Left renal cortex interstitium (tissue), 4 donors: ENCODE measurements at regions not wholly inside any gene's neighbourhood (a gene's known extent, or its start where the extent isn't known, plus 50 kb on each side); places are given as distances from the start of the nearest gene placed in this dataset.

Experiments used
- DNase-seq, 4 donors: peaks; one replicate each; pipeline ENCODE4 v3.0.0-alpha.2; 2013; ENCODE audit warnings: low read depth in 4 of 4, low spot score in 2 of 4, missing footprints in 1 of 4

DNA sequence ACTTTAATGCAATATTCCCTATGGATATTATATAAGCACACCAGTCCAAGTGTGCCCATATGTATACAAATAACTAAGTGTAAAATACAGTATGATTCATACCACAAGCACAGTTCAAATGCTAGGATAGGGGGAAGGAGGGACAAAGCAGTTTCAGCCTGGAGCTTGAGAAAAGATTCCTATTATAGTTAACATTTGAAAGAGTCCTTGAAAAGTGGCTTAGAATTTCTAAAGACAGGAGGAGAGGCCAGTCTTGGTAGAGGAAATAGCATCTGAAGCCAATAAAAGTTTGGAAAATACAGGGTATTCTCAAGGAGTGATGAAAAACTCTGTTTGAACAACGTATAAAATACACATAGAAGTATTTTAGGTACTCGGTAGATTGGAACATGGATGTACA is 173.4 kb upstream of the CWC22 start:
- no peak for DNase-seq

DNA sequence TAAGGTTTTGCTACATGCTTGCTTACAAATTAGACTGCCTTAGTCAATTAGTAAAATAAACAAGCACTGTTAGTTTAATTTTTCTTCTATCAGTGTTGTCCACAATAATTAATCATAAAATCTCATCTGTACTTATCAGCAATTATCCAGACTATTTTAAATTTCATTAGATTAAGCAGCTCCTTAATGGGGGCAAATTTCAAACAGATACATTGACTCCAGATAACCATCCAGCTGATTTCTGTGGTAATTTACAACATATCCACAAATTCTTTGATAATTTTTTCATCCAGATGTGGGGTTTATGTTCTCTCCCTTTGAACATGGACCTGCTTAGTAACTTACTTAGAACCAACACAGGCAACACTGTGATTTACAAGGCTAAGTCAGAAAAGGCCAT is 170.4 kb upstream of the CWC22 start:
- DNase-seq, result no peak

DNA sequence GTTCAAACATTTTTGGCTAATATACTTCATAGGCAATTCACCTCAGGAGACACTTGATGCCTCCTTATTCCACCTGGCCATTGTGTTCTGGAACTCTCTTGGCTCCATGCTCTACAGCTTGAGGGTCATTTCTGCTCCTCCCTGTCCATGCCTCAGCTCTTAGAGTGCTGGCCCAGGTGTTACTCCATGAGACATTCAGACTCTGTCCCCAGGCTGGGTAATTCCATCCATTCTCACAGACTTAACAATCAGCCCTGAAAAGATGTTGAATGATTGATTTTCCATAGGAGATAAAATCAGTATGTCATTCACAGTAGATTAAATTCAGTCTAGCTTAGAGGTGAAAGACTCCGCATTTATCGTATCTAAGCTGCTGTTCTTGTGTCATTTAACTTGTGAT is 168.6 kb upstream of the CWC22 start:
- DNase-seq, result no peak

DNA sequence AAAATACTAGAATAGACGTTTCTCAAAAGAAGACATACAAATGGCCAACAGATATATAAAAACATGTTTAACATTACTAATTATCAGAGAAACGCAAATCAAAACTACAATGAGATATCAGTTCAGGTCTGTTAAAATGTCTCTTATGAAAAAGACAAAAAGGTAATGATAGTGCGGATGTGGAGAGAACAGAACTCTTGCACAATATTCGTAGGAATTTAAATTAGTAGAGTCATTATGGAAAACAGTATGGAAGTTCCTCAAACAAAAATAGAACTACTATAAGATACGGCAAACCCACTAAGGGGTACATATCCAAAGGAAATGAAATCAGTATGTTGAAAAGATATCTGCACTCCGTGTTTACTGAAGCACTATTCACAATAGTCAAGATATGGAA is 167.5 kb upstream of the CWC22 start:
- DNase-seq, result no peak

DNA sequence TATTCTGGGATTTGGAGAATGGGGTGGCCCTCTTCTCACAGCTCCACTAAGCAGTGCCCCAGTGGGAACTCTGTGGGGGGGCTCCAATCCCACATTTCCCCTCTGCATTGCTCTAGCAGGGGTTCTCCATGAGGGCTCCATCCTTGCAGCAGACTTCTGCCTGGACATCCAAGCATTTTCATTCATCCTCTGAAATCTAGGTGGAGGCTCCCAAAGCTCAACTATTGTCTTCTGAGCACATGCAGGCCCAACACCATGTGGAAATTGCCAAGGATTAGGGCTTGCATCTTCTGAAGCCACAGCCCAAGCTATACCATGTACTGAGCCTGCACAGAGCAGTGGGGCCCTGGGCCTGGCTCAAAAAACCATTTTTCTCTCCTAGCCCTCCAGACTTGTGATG is 162.4 kb upstream of the CWC22 start:
- no peak for DNase-seq

DNA sequence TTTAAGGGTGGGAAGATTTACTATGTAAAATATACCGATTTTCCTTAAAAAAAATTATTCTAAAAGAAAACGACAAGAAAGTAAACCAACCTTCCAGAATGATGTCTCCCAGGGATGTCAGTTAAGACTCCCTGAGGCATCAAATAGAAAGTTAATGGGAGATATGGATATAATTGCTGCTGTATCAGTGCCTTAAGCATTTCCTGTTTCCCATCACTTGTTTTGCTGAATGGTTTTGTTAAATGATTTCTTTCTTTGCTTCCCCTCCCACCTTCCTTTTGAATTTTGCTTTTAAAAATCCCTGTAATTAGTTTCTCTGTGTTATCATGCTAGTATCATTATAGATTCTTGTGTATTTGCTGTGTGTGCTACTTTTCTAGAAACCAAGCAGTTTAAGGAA is 154.3 kb upstream of the CWC22 start:
- DNase-seq, result no peak

DNA sequence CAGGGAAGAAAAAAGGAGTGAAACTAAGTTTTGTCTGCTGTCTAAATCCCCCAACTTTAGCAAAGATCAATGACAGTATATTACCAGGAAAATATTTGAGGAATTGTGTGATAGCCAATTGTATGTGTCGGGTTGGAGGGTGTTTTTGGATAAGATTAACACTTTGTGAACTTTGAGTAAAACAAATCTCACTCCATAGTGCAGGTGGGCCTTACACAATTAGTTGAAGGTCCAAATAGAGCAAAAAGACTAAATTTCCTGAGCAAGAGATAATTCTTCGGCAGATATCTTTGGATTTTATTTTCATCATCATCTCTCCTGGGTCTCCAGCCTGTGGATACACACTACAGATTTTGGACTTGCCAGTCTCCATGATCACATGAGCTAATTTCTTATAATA is 152.8 kb upstream of the CWC22 start:
- DNase-seq, result no peak

DNA sequence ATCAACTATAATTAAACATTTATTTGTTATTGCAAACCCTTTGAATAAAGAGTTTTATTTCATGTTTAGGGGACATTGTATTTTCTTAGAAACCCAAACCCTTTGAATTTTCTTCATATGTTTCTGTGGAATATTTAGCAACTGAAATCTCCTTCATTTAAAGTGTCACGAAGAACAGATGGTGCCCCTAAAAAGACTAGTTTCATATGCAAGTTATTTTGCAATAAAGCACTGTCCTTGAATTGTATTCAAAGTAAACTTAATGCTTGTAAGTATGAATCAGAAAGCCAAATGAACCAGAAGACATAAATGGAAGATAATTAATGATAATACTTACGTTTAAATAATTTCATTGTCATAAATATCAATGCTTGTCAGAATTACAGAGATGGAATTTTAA is 151.9 kb upstream of the CWC22 start:
- DNase-seq, result no peak

DNA sequence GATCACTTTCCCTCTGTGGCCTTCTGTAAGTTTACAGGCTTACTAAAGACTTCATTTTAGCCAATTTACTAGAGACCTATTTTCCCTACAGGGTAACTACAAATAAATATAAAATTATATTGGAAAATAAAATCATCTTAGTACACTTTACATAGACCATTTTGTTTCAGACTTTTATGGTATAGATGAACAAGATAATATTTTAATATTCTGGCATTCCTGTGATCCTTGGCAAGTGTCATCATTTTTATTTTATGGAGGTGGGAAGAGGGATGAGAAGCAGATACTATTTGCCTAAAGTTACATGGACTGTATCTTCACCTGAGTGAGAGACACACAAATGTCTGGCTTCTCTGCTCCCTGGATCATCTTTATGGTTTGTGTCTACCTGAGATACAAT is 149.6 kb upstream of the CWC22 start:
- no peak for DNase-seq

DNA sequence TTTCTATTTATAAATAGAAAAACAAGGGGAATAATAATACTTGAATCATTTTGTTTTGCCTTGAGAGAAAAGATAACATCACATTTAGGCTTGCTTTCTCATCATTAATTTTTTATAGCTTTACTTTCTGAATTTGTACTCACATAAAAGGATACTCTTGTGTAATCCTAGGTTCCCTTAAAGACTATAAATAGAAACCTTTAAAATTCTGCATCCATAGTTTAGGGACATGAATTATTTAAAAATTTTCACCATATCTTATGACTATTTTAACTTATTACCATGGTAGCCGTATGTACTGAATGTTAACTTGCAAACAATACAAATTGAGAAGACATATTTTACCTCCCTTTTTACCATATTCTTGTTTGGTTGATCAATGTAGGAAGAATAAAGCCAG is 143.5 kb upstream of the CWC22 start:
- no peak for DNase-seq

DNA sequence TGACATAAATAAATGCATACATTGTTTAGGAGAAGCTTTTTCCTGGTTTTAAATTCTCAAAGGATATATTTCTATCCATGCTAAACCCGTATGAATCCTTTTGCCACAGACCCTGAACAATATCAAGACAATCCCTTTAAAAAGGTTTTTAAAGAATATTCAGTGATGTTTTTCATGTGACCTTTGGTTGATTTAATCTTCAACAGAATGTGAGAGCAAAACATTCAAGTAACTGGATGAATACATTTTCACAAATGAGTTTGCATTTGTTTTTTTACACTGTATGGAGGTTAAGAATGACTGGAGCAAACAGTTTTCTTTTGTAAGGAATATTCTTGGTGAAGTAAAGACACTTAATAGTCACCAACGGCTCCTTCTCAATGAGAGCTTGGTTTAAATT is 139.4 kb upstream of the CWC22 start:
- DNase-seq, result no peak

DNA sequence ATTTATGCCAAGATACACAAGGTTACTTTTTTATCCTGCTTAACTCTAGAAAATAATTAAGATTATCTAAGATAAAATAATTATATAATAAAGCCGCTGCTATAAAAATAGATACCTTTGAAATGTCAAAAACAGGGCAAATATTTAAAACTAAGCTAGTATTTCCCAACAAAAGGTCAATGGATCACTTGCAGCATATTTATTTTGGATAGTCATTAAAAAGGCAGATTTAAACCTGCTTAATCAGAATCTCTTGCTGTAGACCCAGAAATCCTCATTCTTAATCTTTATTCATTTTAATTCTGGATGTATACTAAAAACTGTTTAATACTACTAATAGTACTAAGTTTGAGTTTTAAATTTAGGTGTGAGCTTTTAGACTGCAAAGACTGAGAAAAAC is 139.0 kb upstream of the CWC22 start:
- DNase-seq, result no peak

DNA sequence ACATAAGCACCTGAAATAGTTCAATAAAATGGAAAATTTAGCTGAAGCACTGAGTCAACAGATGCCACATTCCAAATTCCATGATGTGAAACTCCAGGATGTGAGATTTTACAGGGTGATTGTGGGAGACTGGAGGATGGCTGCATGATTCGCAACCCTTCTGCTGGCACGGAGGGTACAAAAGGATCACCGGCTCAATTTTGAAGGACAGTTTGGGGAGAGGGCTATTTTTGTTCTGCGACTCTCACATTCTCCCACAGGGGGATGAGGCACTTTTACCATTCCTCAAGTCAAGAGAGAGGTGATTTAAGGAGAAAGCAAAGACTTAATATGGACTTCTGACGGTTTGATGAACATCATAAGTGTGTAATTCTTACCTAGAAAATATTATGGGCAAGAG is 138.1 kb upstream of the CWC22 start:
- DNase-seq, result no peak

DNA sequence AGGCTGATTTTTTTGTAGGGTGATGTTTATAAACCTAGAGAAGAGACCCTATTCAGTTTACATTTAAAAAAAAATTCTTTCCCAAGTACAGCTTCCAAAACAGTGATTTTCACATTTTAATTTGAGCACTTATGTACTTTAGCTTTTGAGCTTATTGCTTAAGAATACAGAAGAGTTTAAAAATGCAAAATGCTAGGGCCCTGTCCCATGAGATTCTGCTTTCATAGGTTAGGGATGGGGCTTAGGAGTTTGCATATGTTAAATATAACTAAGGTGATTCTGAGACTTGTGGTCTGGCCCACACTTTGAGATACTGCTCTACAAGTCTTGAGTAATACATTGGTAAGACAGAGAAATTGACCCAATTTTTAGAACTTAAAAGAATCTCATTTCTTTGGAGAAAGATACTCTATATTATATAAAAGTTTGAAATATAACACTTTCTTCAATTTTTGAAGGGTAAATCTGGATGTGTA is 137.3 kb upstream of the CWC22 start:
- no peak for DNase-seq

DNA sequence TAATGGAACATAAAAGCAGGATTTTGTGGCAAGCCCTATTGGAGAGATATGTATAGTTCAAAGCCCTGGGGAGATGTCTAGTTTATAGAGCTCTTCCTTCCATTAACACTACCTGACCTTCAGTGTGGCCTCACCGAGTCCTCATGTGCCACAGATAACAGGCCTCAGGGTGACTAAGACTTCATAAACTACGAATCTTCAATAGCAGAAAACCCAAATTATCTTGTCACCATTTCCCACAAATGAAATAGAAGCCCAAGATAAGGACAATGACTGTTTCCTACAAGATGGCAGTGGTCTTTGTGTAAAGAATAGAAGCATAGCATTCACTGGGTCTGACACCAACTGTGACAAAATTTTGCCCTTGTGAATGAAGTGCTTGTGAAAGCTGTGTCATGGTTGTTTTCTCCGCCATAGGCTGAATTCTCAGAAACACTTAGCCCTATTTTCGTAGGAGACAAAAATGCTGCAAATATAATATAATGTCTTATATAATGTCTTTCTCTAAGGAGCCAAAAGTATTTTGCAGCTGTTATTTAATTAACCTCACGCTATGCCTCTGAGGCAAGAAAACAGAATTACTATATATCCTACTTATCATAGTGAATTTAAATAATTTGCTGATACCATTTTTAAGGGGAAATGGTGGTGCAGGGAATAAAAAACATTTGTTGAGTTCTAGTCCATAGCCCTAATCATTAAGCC is 136.7 kb upstream of the CWC22 start:
- no peak for DNase-seq

DNA sequence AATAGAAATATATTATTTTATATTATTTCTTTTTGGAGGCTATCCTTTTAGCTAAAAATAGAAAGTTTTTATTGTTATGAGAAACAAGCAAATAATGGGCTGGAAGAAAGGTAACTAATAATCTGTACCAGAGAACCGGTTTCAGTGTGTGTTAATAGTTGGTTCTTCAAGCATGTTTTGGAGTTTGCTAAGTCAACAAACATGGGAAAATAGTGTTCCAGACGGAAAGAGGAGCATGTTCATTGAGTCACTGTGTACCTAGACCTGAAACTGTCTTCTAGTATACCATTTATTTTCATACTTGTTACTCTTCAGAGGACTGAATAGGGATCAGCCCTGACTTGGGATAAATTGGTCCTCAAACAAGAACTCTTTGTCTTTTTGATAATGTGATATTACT is 134.5 kb upstream of the CWC22 start:
- DNase-seq, result no peak

DNA sequence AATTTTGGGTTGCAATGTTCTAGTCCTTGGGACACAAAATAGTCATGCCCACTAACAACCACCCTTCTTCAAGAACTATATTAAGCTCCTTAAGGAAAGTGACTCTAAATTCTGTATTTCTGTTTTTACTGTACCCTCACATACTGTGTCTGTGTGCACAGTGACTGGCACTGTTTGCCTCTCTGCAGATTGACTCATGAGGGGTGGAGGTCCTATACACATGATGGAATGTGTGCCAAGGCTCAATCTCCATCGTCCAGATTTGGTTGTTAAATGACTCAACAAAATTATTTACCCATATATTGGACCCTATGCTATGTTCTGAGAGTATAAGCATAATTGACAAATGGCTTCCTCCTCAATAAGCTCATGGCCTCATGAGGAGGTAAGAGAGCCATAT is 126.6 kb upstream of the CWC22 start:
- no peak for DNase-seq

DNA sequence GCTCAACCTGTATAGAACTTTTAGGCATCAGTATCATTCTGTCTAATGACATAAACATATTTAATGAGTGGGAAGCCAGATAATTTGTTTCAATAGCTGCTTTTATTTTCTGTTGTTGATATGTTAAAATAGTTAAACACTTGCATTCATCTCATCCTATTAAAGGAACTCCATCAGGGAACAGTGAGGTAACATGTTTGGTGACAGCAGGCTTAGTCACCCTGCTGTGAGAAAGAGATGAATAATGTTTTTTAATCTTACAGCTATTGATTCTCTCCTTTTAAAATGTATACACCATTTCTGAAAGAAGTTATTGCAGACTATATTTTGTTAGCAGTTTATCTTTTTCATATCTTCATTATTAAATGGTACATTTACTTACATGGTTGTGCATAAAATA is 123.3 kb upstream of the CWC22 start:
- DNase-seq, result no peak

DNA sequence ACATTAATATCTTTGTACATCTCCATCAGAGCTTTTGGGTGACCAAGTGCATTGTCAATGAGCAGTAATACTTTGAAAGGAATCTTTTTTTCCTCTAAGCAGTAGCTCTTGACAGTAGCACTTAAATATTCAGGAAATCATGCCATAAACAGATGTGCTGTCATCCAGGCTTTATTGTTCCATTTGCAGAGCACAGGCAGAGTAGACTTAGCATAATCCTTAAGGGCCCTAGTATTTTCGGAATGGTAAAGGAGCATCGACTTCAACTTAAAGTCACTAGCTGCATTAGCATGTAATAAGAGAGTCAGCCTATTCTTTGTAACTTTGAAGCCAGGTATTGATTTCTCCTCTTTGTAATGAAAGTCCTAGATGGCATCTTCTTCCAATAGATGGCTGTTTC is 121.8 kb upstream of the CWC22 start:
- no peak for DNase-seq

DNA sequence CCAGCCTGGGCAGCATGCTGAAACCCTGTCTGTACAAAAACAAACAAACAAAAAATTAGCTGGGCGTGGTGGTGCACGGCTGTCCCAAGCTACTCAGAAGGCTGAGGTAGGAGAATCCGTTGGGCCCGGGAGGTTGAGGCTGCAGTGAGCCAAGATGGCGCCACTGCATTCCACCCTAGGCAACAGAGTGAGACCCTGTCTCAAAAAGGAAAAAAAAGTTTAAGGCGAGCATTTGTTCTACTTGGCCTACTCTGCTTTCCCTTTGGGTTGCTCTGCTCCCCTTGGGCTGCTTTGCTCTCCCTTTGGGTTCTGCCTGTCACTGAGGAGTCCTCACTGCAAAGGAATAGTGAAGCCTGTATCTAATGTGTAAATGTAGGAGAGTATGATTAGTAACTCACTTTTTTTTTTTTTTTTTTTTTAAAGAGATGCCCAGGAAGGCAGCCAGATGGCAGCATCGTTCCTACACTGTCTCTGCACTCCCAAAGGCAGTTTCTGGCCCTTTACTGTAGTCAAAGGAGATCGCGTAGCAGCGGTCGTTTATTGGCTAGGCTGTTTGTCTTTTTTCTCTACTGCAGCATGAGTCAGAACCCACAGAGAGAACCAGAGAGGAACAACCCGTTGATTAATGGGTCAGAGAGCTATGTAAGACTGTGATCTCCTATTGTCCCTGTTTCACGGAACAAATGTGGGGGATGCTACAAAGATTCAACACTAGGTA is 118.3 kb upstream of the CWC22 start:
- peak; percentile 52 to 76 (median 57) for DNase-seq

DNA sequence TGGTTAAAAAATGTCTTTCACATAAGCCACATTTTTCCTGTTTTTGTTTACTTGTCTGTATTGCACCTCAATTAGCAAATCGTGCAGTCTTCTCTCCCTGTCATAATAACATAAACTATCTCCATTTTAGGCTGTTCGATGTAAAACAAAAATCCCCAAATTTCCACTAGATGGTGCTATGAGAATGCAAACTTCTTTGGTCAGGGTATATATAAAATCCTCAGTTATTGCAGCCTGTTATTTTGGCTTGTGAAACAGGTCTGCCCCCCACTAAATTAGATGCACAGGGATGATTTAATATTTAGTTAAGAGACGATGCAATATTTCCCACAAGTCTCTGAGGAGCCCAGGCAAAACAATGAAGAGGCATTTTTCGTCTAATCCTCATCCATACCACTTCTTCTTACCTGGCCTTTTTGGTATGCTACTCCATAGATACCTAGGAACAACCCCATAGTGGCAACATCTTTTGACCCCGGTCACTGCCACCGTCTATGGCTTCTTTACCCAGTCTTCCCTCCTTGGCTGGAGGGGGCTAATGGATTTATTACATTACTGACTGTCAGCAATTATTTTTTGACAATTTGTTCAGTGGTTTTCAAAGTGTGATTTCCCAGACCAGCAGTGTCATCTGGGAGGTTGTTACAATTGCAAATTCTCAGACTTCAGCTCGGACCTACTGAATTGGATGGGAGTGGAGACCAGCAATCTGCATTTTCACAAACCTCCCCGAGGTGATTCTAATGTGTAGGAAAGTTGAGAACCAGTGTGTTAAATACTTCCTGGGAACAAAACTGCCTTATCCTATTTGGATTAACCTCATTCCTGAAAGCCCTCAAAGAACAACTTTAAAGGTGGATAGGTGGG is 117.4 kb upstream of the CWC22 start:
- peak; percentile 27 to 66 (median 35) for DNase-seq

DNA sequence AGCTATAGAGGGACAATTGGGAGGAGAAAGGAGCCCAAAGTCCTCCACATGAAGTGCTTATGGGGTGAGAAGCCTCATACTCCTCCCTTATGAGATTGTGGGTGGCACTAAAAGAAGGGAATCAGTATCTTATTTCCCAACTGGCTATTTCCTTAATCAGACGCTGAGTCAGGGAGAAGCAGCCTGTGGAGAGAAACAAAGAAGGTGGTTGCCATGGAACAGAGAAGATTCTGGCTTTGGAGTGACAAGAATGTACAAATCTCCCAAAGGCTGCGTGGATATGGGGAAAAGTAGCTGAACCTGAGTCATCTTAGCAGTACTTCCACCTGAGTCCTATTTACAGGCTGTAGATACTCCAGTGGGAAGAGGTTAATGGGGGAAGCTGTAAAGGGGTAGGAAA is 115.8 kb upstream of the CWC22 start:
- no peak for DNase-seq
